ENCODE measurements at regions not wholly inside any gene's neighbourhood (a gene's known extent, or its start where the extent isn't known, plus 50 kb on each side); places are given as distances from the start of the nearest gene placed in this dataset.

DNA sequence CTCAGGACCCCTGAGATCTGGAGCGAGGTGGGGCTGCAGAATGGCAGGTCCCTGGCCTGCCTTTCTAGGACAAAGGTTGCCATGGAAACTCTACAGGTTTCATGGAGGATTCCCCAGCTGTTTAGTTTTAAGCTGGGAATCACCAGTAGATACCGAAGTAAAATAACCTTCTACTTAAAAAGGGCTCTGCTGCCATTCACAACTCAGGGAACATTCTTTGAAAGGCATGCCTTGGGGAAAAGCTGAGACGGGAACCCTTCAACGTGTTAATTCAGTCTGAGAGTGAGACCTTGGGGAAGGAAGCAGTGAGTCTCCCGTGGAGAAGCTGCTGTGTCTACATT, 493.3 kb downstream of the BRD1 start:
- no peaks in the 10 kb centered on the region for H3K4me1 Mint-ChIP-seq
- no peak overlapping the region for H3K4me3 ChIP-seq (ENCODE audit: low read depth, low read length)
- no peaks in the 10 kb centered on the region for H3K9me3 ChIP-seq (ENCODE audit: control insufficient read depth in 2 of 2, low read length in 2 of 2)
- no peaks in the 10 kb centered on the region for H3K4me1 ChIP-seq (ENCODE audit: control insufficient read depth, insufficient read depth, low read length, poor library complexity, severe bottlenecking)
- ATAC-seq (ENCODE audit: low read depth in 2 of 2): no peak
- no peaks in the 10 kb centered on the region for H3K9me3 Mint-ChIP-seq
- H3K27ac Mint-ChIP-seq: no peak overlapping the region
- H3K27me3 Mint-ChIP-seq: peaks cover 5% of the 10 kb centered on the region
- H3K27me3 ChIP-seq (ENCODE audit: control insufficient read depth, insufficient read depth, low read length): no peaks in the 10 kb centered on the region
- DNase-seq: no peak
- no peaks in the 10 kb centered on the region for H3K36me3 ChIP-seq (ENCODE audit: control insufficient read depth, insufficient read depth, low read length)
- no peaks in the 10 kb centered on the region for H3K36me3 Mint-ChIP-seq
- H3K27ac ChIP-seq (ENCODE audit: insufficient read depth, low read length, poor library complexity, severe bottlenecking): no peak overlapping the region
- H3K4me3 Mint-ChIP-seq: no peak overlapping the region

DNA sequence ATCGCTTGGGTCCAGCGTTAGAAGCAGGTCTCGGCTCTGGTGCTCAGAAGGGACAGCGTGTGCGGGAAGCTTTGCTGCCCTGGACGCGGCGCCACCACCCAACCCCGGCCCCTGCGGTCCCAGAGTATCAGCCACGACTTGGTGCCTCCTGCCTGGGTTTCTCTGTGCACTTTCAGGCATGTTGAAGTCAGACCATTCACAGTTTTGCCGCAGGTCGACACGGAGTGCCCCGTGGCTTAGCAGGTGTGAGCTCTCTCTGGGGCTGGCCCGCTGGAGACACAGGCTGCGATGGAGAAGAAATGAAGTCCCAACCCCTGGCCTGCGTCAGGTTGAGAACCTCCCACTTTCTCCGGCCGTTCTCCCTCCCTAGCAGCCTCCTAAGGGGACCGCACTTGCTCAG, 494.5 kb downstream of the BRD1 start:
- no peaks in the 10 kb centered on the region for H3K9me3 ChIP-seq (ENCODE audit: control insufficient read depth in 2 of 2, low read length in 2 of 2)
- H3K36me3 ChIP-seq (ENCODE audit: control insufficient read depth, insufficient read depth, low read length): no peaks in the 10 kb centered on the region
- H3K36me3 Mint-ChIP-seq: no peaks in the 10 kb centered on the region
- no peak overlapping the region for H3K4me3 ChIP-seq (ENCODE audit: low read depth, low read length)
- no peak overlapping the region for H3K27ac ChIP-seq (ENCODE audit: insufficient read depth, low read length, poor library complexity, severe bottlenecking)
- no peaks in the 10 kb centered on the region for H3K4me1 Mint-ChIP-seq
- H3K4me1 ChIP-seq (ENCODE audit: control insufficient read depth, insufficient read depth, low read length, poor library complexity, severe bottlenecking): no peaks in the 10 kb centered on the region
- no peak for DNase-seq
- H3K27me3 Mint-ChIP-seq: peaks cover 5% of the 10 kb centered on the region
- no peaks in the 10 kb centered on the region for H3K27me3 ChIP-seq (ENCODE audit: control insufficient read depth, insufficient read depth, low read length)
- no peak overlapping the region for H3K27ac Mint-ChIP-seq
- H3K4me3 Mint-ChIP-seq: no peak overlapping the region
- no peaks in the 10 kb centered on the region for H3K9me3 Mint-ChIP-seq
- ATAC-seq (ENCODE audit: low read depth in 2 of 2): no peak

DNA sequence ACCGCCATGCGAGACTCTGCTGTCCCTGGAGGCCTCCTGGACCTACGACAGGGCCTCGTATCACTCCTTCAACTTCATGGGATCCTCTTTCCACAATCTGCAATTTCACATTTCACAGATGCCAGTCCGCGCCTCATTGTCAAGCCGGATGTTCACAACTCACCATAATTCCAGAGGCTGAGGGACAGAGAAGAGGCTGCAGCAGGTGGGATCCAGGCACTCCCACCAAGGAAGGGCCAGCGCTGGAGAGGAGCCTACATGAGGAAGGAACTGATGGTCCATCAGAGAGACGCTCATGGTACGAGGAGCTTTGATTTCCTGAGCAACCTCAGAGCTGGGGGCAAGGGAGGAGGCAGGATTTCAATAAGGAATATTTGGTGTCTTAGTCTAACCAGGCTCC, 495.0 kb downstream of the BRD1 start:
- no peak overlapping the region for H3K4me3 ChIP-seq (ENCODE audit: low read depth, low read length)
- no peak for ATAC-seq (ENCODE audit: low read depth in 2 of 2)
- no peaks in the 10 kb centered on the region for H3K27me3 ChIP-seq (ENCODE audit: control insufficient read depth, insufficient read depth, low read length)
- H3K36me3 ChIP-seq (ENCODE audit: control insufficient read depth, insufficient read depth, low read length): no peaks in the 10 kb centered on the region
- H3K9me3 ChIP-seq (ENCODE audit: control insufficient read depth in 2 of 2, low read length in 2 of 2): no peaks in the 10 kb centered on the region
- no peaks in the 10 kb centered on the region for H3K9me3 Mint-ChIP-seq
- H3K4me1 Mint-ChIP-seq: no peaks in the 10 kb centered on the region
- no peak overlapping the region for H3K27ac Mint-ChIP-seq
- no peaks in the 10 kb centered on the region for H3K4me1 ChIP-seq (ENCODE audit: control insufficient read depth, insufficient read depth, low read length, poor library complexity, severe bottlenecking)
- H3K4me3 Mint-ChIP-seq: no peak overlapping the region
- no peaks in the 10 kb centered on the region for H3K36me3 Mint-ChIP-seq
- H3K27ac ChIP-seq (ENCODE audit: insufficient read depth, low read length, poor library complexity, severe bottlenecking): no peak overlapping the region
- peaks cover 2% of the 10 kb centered on the region for H3K27me3 Mint-ChIP-seq
- no peak for DNase-seq

DNA sequence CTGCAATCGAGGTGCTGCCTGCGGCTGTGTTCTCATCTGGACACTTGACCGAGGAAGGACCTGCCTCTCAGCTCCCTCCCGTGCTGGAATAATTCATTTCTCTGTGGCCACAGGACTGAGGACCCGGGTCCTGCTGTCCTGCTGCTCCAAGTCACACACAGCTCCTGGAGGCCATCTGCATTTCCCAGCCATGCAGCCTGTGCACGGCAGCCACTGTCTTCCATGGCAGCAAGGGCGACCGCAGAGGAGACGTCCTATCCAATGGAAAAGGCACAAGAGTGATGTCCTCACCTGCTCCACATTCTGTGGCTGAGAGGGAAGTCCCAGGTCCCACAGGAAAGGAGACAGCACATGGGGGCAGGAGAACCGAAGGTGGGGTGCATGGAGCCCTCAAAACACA, 495.8 kb downstream of the BRD1 start:
- Mint-ChIP-seq H3K9me3 (peaks cover 0 to 4% (median 0%) of the 10 kb centered on the region in 7 donors), H3K36me3 (no peaks in the 10 kb centered on the region), H3K27me3 (no peaks in the 10 kb centered on the region), H3K27ac (no peak overlapping the region), H3K4me1 (no peaks in the 10 kb centered on the region), H3K4me3 (no peak overlapping the region)
- H3K36me3 ChIP-seq (ENCODE audit: control insufficient read depth, insufficient read depth, low read length): no peaks in the 10 kb centered on the region
- no peaks in the 10 kb centered on the region for H3K4me1 ChIP-seq (ENCODE audit: control insufficient read depth, insufficient read depth, low read length, poor library complexity, severe bottlenecking)
- ATAC-seq (ENCODE audit: low read depth in 2 of 2) (no peak), DNase-seq (no peak)
- no peaks in the 10 kb centered on the region for H3K27me3 ChIP-seq (ENCODE audit: control insufficient read depth, insufficient read depth, low read length)
- no peak overlapping the region for H3K27ac ChIP-seq (ENCODE audit: insufficient read depth, low read length, poor library complexity, severe bottlenecking)
- H3K9me3 ChIP-seq (ENCODE audit: control insufficient read depth in 2 of 2, low read length in 2 of 2): no peaks in the 10 kb centered on the region
- no peak overlapping the region for H3K4me3 ChIP-seq (ENCODE audit: low read depth, low read length)

DNA sequence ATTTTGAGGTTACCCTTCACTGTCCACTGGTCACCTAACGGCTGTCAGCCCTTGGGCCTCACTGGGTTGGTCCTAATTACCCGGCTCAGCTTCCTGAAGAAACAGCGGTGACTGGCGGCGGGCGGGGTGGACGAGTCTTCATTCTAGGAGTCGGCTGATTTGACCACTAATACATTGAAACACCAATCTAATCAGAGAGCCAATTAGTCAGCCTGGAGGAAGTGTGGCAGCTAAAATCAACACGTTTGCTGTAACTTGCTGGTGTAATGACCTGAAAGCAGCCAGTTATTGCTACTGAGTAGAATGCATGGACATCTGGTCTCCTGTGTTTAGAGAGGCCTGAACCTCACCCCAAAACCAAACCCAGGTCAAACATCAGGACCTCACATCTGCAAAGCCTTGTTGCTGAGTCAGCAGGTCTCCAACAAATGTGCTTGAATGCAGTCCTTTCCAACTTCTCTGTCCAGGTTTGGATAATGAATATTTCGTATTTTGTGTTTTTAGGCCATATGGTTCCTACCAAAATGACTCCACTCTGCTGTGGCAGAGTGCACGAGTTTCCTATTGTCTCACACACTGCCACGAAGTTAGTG, 496.4 kb downstream of the BRD1 start:
- Mint-ChIP-seq H3K4me3 (no peak overlapping the region), H3K36me3 (no peaks in the 10 kb centered on the region), H3K9me3 (peaks cover 0 to 7% (median 0%) of the 10 kb centered on the region in 7 donors), H3K27me3 (no peaks in the 10 kb centered on the region), H3K27ac (no peak overlapping the region), H3K4me1 (no peaks in the 10 kb centered on the region)
- Histone ChIP-seq H3K36me3 (ENCODE audit: control insufficient read depth, insufficient read depth, low read length) (no peaks in the 10 kb centered on the region), H3K4me3 (ENCODE audit: low read depth, low read length) (no peak overlapping the region), H3K4me1 (ENCODE audit: control insufficient read depth, insufficient read depth, low read length, poor library complexity, severe bottlenecking) (no peaks in the 10 kb centered on the region), H3K9me3 (ENCODE audit: control insufficient read depth in 2 of 2, low read length in 2 of 2) (no peaks in the 10 kb centered on the region), H3K27me3 (ENCODE audit: control insufficient read depth, insufficient read depth, low read length) (no peaks in the 10 kb centered on the region), H3K27ac (ENCODE audit: insufficient read depth, low read length, poor library complexity, severe bottlenecking) (no peak overlapping the region)
- ATAC-seq (ENCODE audit: low read depth in 2 of 2): no peak
- no peak for DNase-seq

DNA sequence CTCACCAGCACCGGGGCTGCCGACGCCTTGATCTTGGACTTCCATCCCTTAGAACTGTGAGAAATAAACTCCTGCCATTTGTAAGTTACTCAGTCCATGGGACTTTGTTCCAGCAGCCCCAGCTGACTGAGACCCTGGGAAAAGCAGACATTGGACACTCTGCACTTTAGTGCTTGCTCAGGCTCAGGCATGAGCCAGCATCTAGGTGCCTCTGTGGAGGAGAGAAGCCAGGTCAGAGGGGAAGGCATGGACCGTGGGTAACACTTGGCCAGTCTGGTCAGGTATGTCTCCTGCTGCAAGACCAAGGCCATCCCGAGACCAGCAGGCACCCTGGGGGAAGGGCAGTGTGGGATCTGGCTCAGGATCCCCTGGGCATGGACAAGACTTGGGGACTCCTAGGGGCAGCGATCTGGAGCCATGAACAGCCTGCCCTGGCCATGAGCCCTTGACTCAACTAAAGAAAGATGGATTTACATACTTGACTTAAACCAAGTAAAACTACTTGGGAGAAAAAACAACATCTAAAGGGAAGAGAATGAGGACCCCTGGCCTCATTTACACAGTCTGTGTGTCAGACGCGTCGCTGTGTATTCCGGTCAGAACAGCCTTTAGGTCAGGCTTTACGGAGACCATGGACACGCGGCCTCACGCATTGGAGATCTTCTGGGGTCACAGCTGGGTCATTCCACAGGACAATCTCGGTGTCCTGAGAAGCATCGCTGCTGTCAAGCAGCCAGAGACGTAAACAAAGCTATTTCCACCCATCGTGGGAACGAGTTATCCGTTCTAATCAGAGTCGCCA, 497.1 kb downstream of the BRD1 start:
- H3K36me3 Mint-ChIP-seq: no peaks in the 10 kb centered on the region
- ATAC-seq (ENCODE audit: low read depth in 2 of 2) (no peak), DNase-seq (no peak)
- H3K4me3 Mint-ChIP-seq: no peak overlapping the region
- H3K4me1 ChIP-seq (ENCODE audit: control insufficient read depth, insufficient read depth, low read length, poor library complexity, severe bottlenecking): no peaks in the 10 kb centered on the region
- H3K9me3 ChIP-seq (ENCODE audit: control insufficient read depth in 2 of 2, low read length in 2 of 2): no peaks in the 10 kb centered on the region
- H3K4me1 Mint-ChIP-seq: no peaks in the 10 kb centered on the region
- no peaks in the 10 kb centered on the region for H3K27me3 Mint-ChIP-seq
- peaks cover 0 to 7% (median 0%) of the 10 kb centered on the region in 7 donors for H3K9me3 Mint-ChIP-seq
- H3K4me3 ChIP-seq (ENCODE audit: low read depth, low read length): no peak overlapping the region
- no peaks in the 10 kb centered on the region for H3K27me3 ChIP-seq (ENCODE audit: control insufficient read depth, insufficient read depth, low read length)
- H3K36me3 ChIP-seq (ENCODE audit: control insufficient read depth, insufficient read depth, low read length): no peaks in the 10 kb centered on the region
- no peak overlapping the region for H3K27ac ChIP-seq (ENCODE audit: insufficient read depth, low read length, poor library complexity, severe bottlenecking)
- H3K27ac Mint-ChIP-seq: no peak overlapping the region

DNA sequence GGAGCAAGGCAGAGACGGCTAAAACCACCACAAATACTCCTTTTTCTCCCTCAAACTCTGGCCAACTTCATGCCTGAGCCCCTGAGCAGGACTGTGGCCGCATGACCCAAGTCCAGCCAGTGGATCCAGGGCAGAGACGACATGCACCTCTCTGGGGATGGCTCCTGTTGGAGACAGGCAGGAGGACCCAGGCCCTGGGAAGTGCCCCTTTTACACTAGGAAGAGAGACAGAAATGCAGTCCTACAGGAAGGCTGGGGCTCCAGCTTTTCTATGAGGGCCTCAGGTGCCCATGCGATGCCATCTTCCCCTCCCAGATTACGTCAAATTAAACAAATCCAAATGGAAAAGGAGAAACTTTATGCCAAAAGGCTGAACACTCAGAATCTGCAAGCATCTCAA, 498.0 kb downstream of the BRD1 start:
- DNase-seq: no peak
- H3K9me3 ChIP-seq (ENCODE audit: control insufficient read depth in 2 of 2, low read length in 2 of 2): no peaks in the 10 kb centered on the region

More for the DNA sequence above, 498.0 kb downstream of the BRD1 start:
- H3K27me3 ChIP-seq (ENCODE audit: control insufficient read depth, insufficient read depth, low read length): no peaks in the 10 kb centered on the region
- H3K36me3 Mint-ChIP-seq: no peaks in the 10 kb centered on the region
- peaks cover 0 to 7% (median 0%) of the 10 kb centered on the region in 7 donors for H3K9me3 Mint-ChIP-seq
- no peak overlapping the region for H3K4me3 Mint-ChIP-seq
- H3K27ac ChIP-seq (ENCODE audit: insufficient read depth, low read length, poor library complexity, severe bottlenecking): no peak overlapping the region
- no peak for ATAC-seq (ENCODE audit: low read depth in 2 of 2)
- H3K27ac Mint-ChIP-seq: no peak overlapping the region
- no peak overlapping the region for H3K4me3 ChIP-seq (ENCODE audit: low read depth, low read length)
- H3K27me3 Mint-ChIP-seq: no peaks in the 10 kb centered on the region
- H3K4me1 Mint-ChIP-seq: no peaks in the 10 kb centered on the region
- no peaks in the 10 kb centered on the region for H3K36me3 ChIP-seq (ENCODE audit: control insufficient read depth, insufficient read depth, low read length)
- H3K4me1 ChIP-seq (ENCODE audit: control insufficient read depth, insufficient read depth, low read length, poor library complexity, severe bottlenecking): no peaks in the 10 kb centered on the region
